ENCODE measurements at regions not wholly inside any gene's neighbourhood (a gene's known extent, or its start where the extent isn't known, plus 50 kb on each side); places are given as distances from the start of the nearest gene placed in this dataset.

GRCh38 chr2:103496850-103497249 lies 735.0 kb downstream of the TMEM182 start:
- BruUV-seq (replicated peaks), result no TSS peak
- TF ChIP-seq SIN3A (IDR thresholded peaks at IDR 0.05; ENCODE audit: borderline replicate concordance, insufficient read depth, low read depth, low read length) (no peak), REST (IDR thresholded peaks at IDR 0.05; ENCODE audit: insufficient read depth in 1 of 2, low read depth in 2 of 2, low read length in 1 of 2) (no peak)

GRCh38 chr2:103506812-103507211 lies 745.0 kb downstream of the TMEM182 start:
- ChIA-PET POLR2A (interaction anchor here (0.5 kb wide), 1 partner anchor 236 kb away, joined by 5 read pairs; no protein-coding TSS in a partner anchor), CTCF (no interaction called here)
- no peak for DNase-seq (ENCODE audit: low read depth, low spot score)
- ATAC-seq, result no peak
- in situ Hi-C loops (cut with HindIII; ENCODE audit: low pct_unique_long_range_greater_than_20kb, low sequenced_read_pairs) (no loop called here), intact Hi-C loops (cut with micrococcal nuclease; ENCODE audit: unreplicated experiment) (no loop called here)
- TF ChIP-seq POLR2AphosphoS5 (IDR thresholded peaks at IDR 0.05; ENCODE audit: low read depth, low read length), result no peak
- TF ChIP-seq TCF7L2 (IDR thresholded peaks at IDR 0.05; ENCODE audit: low read depth, low read length), result no peak
- TF ChIP-seq CTCF (IDR thresholded peaks at IDR 0.05), result no peak
- TF ChIP-seq SIN3A (IDR thresholded peaks at IDR 0.05; ENCODE audit: borderline replicate concordance, insufficient read depth, low read depth, low read length), result no peak
- no peak for TF ChIP-seq REST (IDR thresholded peaks at IDR 0.05; ENCODE audit: insufficient read depth in 1 of 2, low read depth in 2 of 2, low read length in 1 of 2)
- no peaks in the 10 kb centered on the region for H3K4me1 ChIP-seq (ENCODE audit: control insufficient read depth, insufficient read depth, low read length)
- no peaks in the 10 kb centered on the region for H3K27me3 ChIP-seq (ENCODE audit: control insufficient read depth, insufficient read depth, low read length)
- no peak overlapping the region for H3K27ac ChIP-seq (ENCODE audit: low read length)
- no peak overlapping the region for H3K4me3 ChIP-seq (ENCODE audit: low read depth in 2 of 2, low read length in 2 of 2)
- H3K9me3 ChIP-seq (ENCODE audit: control insufficient read depth, insufficient read depth, low read depth, low read length), result no peaks in the 10 kb centered on the region
- no TSS peak for BruUV-seq (replicated peaks)
- H3K36me3 ChIP-seq (ENCODE audit: control insufficient read depth, insufficient read depth, low read length), result no peaks in the 10 kb centered on the region

More at GRCh38 chr2:103496850-103497249, 735.0 kb downstream of the TMEM182 start:
- POLR2A ChIA-PET, result no interaction called here
- ATAC-seq (no peak), DNase-seq (ENCODE audit: low read depth, low spot score) (no peak)
- Histone ChIP-seq H3K36me3 (ENCODE audit: control insufficient read depth, insufficient read depth, low read length) (no peaks in the 10 kb centered on the region), H3K9me3 (ENCODE audit: control insufficient read depth, insufficient read depth, low read depth, low read length) (no peaks in the 10 kb centered on the region), H3K27me3 (ENCODE audit: control insufficient read depth, insufficient read depth, low read length) (no peaks in the 10 kb centered on the region), H3K4me1 (ENCODE audit: control insufficient read depth, insufficient read depth, low read length) (no peaks in the 10 kb centered on the region), H3K4me3 (ENCODE audit: low read depth in 2 of 2, low read length in 2 of 2) (no peak overlapping the region), H3K27ac (ENCODE audit: low read length) (no peak overlapping the region)
- intact Hi-C loops (cut with micrococcal nuclease; ENCODE audit: unreplicated experiment), result no loop called here
- in situ Hi-C loops (cut with HindIII; ENCODE audit: low pct_unique_long_range_greater_than_20kb, low sequenced_read_pairs), result no loop called here
- CTCF ChIA-PET, result no interaction called here

Measured in Panc1 (cell line).